ENCODE measurements at regions not wholly inside any gene's neighbourhood (a gene's known extent, or its start where the extent isn't known, plus 50 kb on each side); places are given as distances from the start of the nearest gene placed in this dataset.

GRCh38 chr14:100446572-100446971 is 123.4 kb downstream of the SLC25A47 start:
- TF ChIP-seq CTCF (IDR thresholded peaks at IDR 0.05; ENCODE audit: low read depth, low read length, missing control alignments), result no peak
- no peak for DNase-seq (ENCODE audit: low read depth)
- no peak overlapping the region for H3K4me3 ChIP-seq (ENCODE audit: low read depth, low read length)
- in situ Hi-C loops (cut with HindIII; ENCODE audit: low sequenced_read_pairs), result no loop called here

- in situ Hi-C loops (cut with HindIII; ENCODE audit: low sequenced_read_pairs), result no loop called here
- no peak for TF ChIP-seq CTCF (IDR thresholded peaks at IDR 0.05; ENCODE audit: low read depth, low read length, missing control alignments)
- no peak for DNase-seq (ENCODE audit: low read depth)
Measured at GRCh38 chr14:100448376-100448775, 125.2 kb downstream of the SLC25A47 start.

GRCh38 chr14:100449225-100449987 is 126.3 kb downstream of the SLC25A47 start:
- in situ Hi-C loops (cut with HindIII; ENCODE audit: low sequenced_read_pairs), result no loop called here
- TF ChIP-seq CTCF (IDR thresholded peaks at IDR 0.05; ENCODE audit: low read depth, low read length, missing control alignments), result no peak
- no peak overlapping the region for H3K4me3 ChIP-seq (ENCODE audit: low read depth, low read length)
- no peak for DNase-seq (ENCODE audit: low read depth)

More at GRCh38 chr14:100448376-100448775, 125.2 kb downstream of the SLC25A47 start:
- H3K4me3 ChIP-seq (ENCODE audit: low read depth, low read length), result no peak overlapping the region

GRCh38 chr14:100450049-100450448 is 126.9 kb downstream of the SLC25A47 start:
- no peak overlapping the region for H3K4me3 ChIP-seq (ENCODE audit: low read depth, low read length)
- DNase-seq (ENCODE audit: low read depth), result no peak
- in situ Hi-C loops (cut with HindIII; ENCODE audit: low sequenced_read_pairs), result no loop called here
- TF ChIP-seq CTCF (IDR thresholded peaks at IDR 0.05; ENCODE audit: low read depth, low read length, missing control alignments), result no peak

- H3K4me3 ChIP-seq (ENCODE audit: low read depth, low read length), result no peak overlapping the region
- no peak for TF ChIP-seq CTCF (IDR thresholded peaks at IDR 0.05; ENCODE audit: low read depth, low read length, missing control alignments)
- in situ Hi-C loops (cut with HindIII; ENCODE audit: low sequenced_read_pairs), result no loop called here
- DNase-seq (ENCODE audit: low read depth), result no peak
Measured at GRCh38 chr14:100450736-100451135, 127.6 kb downstream of the SLC25A47 start.

- no peak overlapping the region for H3K4me3 ChIP-seq (ENCODE audit: low read depth, low read length)
- in situ Hi-C loops (cut with HindIII; ENCODE audit: low sequenced_read_pairs), result no loop called here
- no peak for TF ChIP-seq CTCF (IDR thresholded peaks at IDR 0.05; ENCODE audit: low read depth, low read length, missing control alignments)
- no peak for DNase-seq (ENCODE audit: low read depth)
Measured at GRCh38 chr14:100451264-100451663, 128.1 kb downstream of the SLC25A47 start.
